ENCODE measurements at regions not wholly inside any gene's neighbourhood (a gene's known extent, or its start where the extent isn't known, plus 50 kb on each side); places are given as distances from the start of the nearest gene placed in this dataset.

DNA sequence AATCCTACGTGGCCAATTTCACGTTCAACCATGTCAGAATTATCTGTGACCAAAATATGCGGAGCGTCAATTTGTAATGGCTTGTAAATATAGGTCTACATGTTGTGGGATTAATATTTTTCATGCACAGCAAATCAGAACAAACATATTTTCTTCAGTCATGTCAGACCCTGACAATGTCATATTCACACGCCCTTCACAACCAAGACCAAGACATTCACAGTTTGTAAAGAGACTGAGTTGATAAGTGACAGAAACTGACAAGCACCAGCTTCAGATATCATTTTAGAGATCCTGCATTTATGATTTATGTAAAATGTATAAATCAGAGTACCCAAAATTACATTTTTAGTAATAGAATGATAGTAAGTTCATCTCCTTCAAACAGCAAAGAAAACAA, 57.3 kb upstream of the NOVA1 start:
- TF ChIP-seq POLR2AphosphoS5 (IDR thresholded peaks at IDR 0.05) (no peak), POLR2A (IDR thresholded peaks at IDR 0.05) (no peak)
- TF ChIP-seq, protein P1, sequence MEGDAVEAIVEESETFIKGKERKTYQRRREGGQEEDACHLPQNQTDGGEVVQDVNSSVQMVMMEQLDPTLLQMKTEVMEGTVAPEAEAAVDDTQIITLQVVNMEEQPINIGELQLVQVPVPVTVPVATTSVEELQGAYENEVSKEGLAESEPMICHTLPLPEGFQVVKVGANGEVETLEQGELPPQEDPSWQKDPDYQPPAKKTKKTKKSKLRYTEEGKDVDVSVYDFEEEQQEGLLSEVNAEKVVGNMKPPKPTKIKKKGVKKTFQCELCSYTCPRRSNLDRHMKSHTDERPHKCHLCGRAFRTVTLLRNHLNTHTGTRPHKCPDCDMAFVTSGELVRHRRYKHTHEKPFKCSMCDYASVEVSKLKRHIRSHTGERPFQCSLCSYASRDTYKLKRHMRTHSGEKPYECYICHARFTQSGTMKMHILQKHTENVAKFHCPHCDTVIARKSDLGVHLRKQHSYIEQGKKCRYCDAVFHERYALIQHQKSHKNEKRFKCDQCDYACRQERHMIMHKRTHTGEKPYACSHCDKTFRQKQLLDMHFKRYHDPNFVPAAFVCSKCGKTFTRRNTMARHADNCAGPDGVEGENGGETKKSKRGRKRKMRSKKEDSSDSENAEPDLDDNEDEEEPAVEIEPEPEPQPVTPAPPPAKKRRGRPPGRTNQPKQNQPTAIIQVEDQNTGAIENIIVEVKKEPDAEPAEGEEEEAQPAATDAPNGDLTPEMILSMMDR (IDR thresholded peaks at IDR 0.05): no peak

All from gastroesophageal sphincter (tissue), 3 donors.